DOHH2 (cell line): ENCODE measurements at regions not wholly inside any gene's neighbourhood (a gene's known extent, or its start where the extent isn't known, plus 50 kb on each side); places are given as distances from the start of the nearest gene placed in this dataset.

Experiments
- H3F3A ChIP-seq: fragments of 200-600 bp; sonication (generic), shearing (Covaris generic); 2 replicates; pipeline ENCODE4 v1.6.0; 2016; ENCODE audit warnings: antibody characterized with exemption, mild to moderate bottlenecking; ENCODE audit not compliant: control insufficient read depth, insufficient read depth
- H3K27ac ChIP-seq: fragments of 200-600 bp; sonication (generic); 2 replicates; pipeline ENCODE4 v1.5.1; 2014; ENCODE audit warnings: low read depth, mild to moderate bottlenecking, low read length, moderate library complexity
- H3K27me3 ChIP-seq: fragments of 200-600 bp; sonication (generic); 2 replicates; pipeline ENCODE4 v1.6.1; 2014; ENCODE audit warnings: mild to moderate bottlenecking, low read length, mixed read lengths; ENCODE audit not compliant: control insufficient read depth
- H3K36me3 ChIP-seq: fragments of 200-600 bp; sonication (generic); 2 replicates; pipeline ENCODE4 v1.6.1; 2014; ENCODE audit warnings: mild to moderate bottlenecking, low read length, moderate library complexity, mixed read lengths; ENCODE audit not compliant: control insufficient read depth
- H3K4me1 ChIP-seq: fragments of 200-600 bp; sonication (generic); 2 replicates; pipeline ENCODE4 v1.6.1; 2014; ENCODE audit warnings: mild to moderate bottlenecking, low read length, mixed read lengths; ENCODE audit not compliant: control insufficient read depth
- H3K4me2 ChIP-seq: fragments of 200-600 bp; sonication (generic); 2 replicates; pipeline ENCODE4 v1.6.0; 2014; ENCODE audit warnings: mild to moderate bottlenecking, low read length, moderate library complexity
- H3K4me3 ChIP-seq: fragments of 200-600 bp; sonication (generic); 2 replicates; pipeline ENCODE4 v1.5.1; 2014; ENCODE audit warnings: mild to moderate bottlenecking, low read length, mixed read lengths
- H3K79me2 ChIP-seq: fragments of 200-600 bp; sonication (generic); 2 replicates; pipeline ENCODE4 v1.6.1; 2014; ENCODE audit warnings: mild to moderate bottlenecking, low read length, mixed read lengths; ENCODE audit not compliant: control insufficient read depth
- H3K9me2 ChIP-seq: fragments of 200-600 bp; sonication (generic); replicated peaks from 2 replicates; pipeline ENCODE4 v1.6.1; 2014; ENCODE audit warnings: mild to moderate bottlenecking, low read length, mixed read lengths; ENCODE audit not compliant: control insufficient read depth
- H3K9me3 ChIP-seq: fragments of 200-600 bp; sonication (generic); 2 replicates; pipeline ENCODE4 v1.6.1; 2014; ENCODE audit warnings: antibody characterized with exemption, low read length, mixed read lengths; ENCODE audit not compliant: control insufficient read depth, insufficient read depth
- H4K20me1 ChIP-seq: fragments of 200-600 bp; sonication (generic); 2 replicates; pipeline ENCODE4 v1.6.0; 2014; ENCODE audit warnings: low read depth, mild to moderate bottlenecking, antibody characterized with exemption, low read length, moderate library complexity; ENCODE audit not compliant: control insufficient read depth, insufficient read depth
- EZH2phosphoT487 ChIP-seq: fragments of 200-600 bp; sonication (generic); IDR thresholded peaks from 2 replicates; pipeline ENCODE4 v1.6.1; 2017; ENCODE audit warnings: borderline replicate concordance, mild to moderate bottlenecking, antibody characterized with exemption, low read length, moderate library complexity, mixed read lengths
- TF ChIP-seq, protein P1 (sequence below): fragments of 200-600 bp; sonication (generic); IDR thresholded peaks from one replicate; pipeline ENCODE4 v1.5.1; 2014; ENCODE audit warnings: antibody characterized with exemption, mild to moderate bottlenecking, low read depth, low read length; ENCODE audit not compliant: poor library complexity, severe bottlenecking

- TF ChIP-seq EZH2phosphoT487, result no peak
- TF ChIP-seq, protein P1, sequence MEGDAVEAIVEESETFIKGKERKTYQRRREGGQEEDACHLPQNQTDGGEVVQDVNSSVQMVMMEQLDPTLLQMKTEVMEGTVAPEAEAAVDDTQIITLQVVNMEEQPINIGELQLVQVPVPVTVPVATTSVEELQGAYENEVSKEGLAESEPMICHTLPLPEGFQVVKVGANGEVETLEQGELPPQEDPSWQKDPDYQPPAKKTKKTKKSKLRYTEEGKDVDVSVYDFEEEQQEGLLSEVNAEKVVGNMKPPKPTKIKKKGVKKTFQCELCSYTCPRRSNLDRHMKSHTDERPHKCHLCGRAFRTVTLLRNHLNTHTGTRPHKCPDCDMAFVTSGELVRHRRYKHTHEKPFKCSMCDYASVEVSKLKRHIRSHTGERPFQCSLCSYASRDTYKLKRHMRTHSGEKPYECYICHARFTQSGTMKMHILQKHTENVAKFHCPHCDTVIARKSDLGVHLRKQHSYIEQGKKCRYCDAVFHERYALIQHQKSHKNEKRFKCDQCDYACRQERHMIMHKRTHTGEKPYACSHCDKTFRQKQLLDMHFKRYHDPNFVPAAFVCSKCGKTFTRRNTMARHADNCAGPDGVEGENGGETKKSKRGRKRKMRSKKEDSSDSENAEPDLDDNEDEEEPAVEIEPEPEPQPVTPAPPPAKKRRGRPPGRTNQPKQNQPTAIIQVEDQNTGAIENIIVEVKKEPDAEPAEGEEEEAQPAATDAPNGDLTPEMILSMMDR, result no peak
- no peaks in the 10 kb centered on the region for H3K9me3 ChIP-seq
- H3K36me3 ChIP-seq, result no peaks in the 10 kb centered on the region
- H3F3A ChIP-seq, result no peaks in the 10 kb centered on the region
- H3K4me1 ChIP-seq, result no peaks in the 10 kb centered on the region
- H3K9me2 ChIP-seq, result no peaks in the 10 kb centered on the region
- no peak overlapping the region for H3K4me3 ChIP-seq
- H3K4me2 ChIP-seq, result no peak overlapping the region
- no peaks in the 10 kb centered on the region for H4K20me1 ChIP-seq
- no peak overlapping the region for H3K27ac ChIP-seq
- H3K79me2 ChIP-seq, result no peaks in the 10 kb centered on the region
- H3K27me3 ChIP-seq, result peaks cover 13% of the 10 kb centered on the region; the same call in 1 of the 2 replicates
These were observed 127.2 kb upstream of the PRNP start for GRCh38 chr20:4559106-4559505.

GRCh38 chr20:4556781-4557180 lies 129.5 kb upstream of the PRNP start:
- Histone ChIP-seq H3K36me3 (no peaks in the 10 kb centered on the region), H3K4me1 (no peaks in the 10 kb centered on the region), H3K4me2 (no peak overlapping the region), H3K4me3 (no peak overlapping the region), H3F3A (no peaks in the 10 kb centered on the region), H3K9me2 (no peaks in the 10 kb centered on the region), H3K27ac (no peak overlapping the region), H3K27me3 (peaks cover 18% of the 10 kb centered on the region; the same call in 1 of the 2 replicates), H3K79me2 (no peaks in the 10 kb centered on the region), H3K9me3 (no peaks in the 10 kb centered on the region), H4K20me1 (no peaks in the 10 kb centered on the region)
- TF ChIP-seq, protein P1, result no peak
- no peak for TF ChIP-seq EZH2phosphoT487

GRCh38 chr20:4555188-4555890 lies 130.9 kb upstream of the PRNP start:
- Histone ChIP-seq H3K9me2 (no peaks in the 10 kb centered on the region), H3K9me3 (no peaks in the 10 kb centered on the region), H3K36me3 (no peaks in the 10 kb centered on the region), H3K4me3 (no peak overlapping the region), H3K27me3 (peaks cover 21% of the 10 kb centered on the region), H4K20me1 (no peaks in the 10 kb centered on the region), H3F3A (no peaks in the 10 kb centered on the region), H3K79me2 (no peaks in the 10 kb centered on the region), H3K27ac (no peak overlapping the region), H3K4me2 (no peak overlapping the region), H3K4me1 (no peaks in the 10 kb centered on the region)
- no peak for TF ChIP-seq EZH2phosphoT487
- TF ChIP-seq, protein P1, result no peak
